GM12878 (cell line): ENCODE measurements at regions not wholly inside any gene's neighbourhood (a gene's known extent, or its start where the extent isn't known, plus 50 kb on each side); places are given as distances from the start of the nearest gene placed in this dataset.

ENCODE experiments used
- ATAC-seq: fragments of 200-7000 bp; cut with Tn5 transposase; 3 replicates; pipeline ENCODE4 v1.9.1; 2020; ENCODE audit warnings: mild to moderate bottlenecking, moderate library complexity
- BruUV-seq: library from RNA; stranded (reverse); fragments of 400-500 nt; replicated peaks from 2 replicates; lab custom pipeline; 2021; lab: Mats Ljungman, UMichigan
- CTCF ChIA-PET: fragments of 300-600 bp; sonication (Branson Sonifier 250); formaldehyde crosslinking; extraction: SDS; loops from one replicate; lab custom pipeline; 2021; ENCODE audit warnings: inconsistent platforms; lab: Yijun Ruan, JAX
- POLR2A ChIA-PET: fragments of 350-600 bp; formaldehyde crosslinking; extraction: SDS; loops from one replicate; lab custom pipeline; 2021; ENCODE audit warnings: inconsistent platforms; lab: Charles Lee
- RAD21 ChIA-PET: fragments of 300-600 bp; sonication (Branson Sonifier 250); formaldehyde crosslinking; loops from one replicate; lab custom pipeline; 2023; ENCODE audit warnings: antibody characterized with exemption; ENCODE audit not compliant: unreplicated experiment; lab: Charles Lee
- SMC1A ChIA-PET: fragments of 300-600 bp; sonication (Branson Sonifier 250); formaldehyde crosslinking; loops from one replicate; lab custom pipeline; 2023; ENCODE audit not compliant: unreplicated experiment, uncharacterized antibody; lab: Charles Lee
- DNase-seq: peaks from one replicate; pipeline ENCODE4 v3.0.0-alpha.2; 2011; ENCODE audit warnings: low read depth, low spot score
- FAIRE-seq: peaks from 3 replicates; lab custom pipeline; 2011; peaks lifted over from hg19 to GRCh38; lab: Jason Lieb, UNC
- H2AFZ ChIP-seq: 2 replicates; pipeline ENCODE4 v1.6.0; 2011; ENCODE audit warnings: low read depth, low read length, control low read depth; ENCODE audit not compliant: control insufficient read depth
- H3K27ac ChIP-seq: 2 replicates; pipeline ENCODE4 v1.5.1; 2011; ENCODE audit warnings: control low read depth; ENCODE audit not compliant: control insufficient read depth, insufficient read depth
- H3K27me3 ChIP-seq, 2 experiments: replicated peaks in 1 of 2; 2 replicates each; pipeline versions ENCODE4 v1.6.0 to v1.6.1; 2011; ENCODE audit warnings: low read length in 1 of 2; ENCODE audit not compliant: control insufficient read depth in 2 of 2, insufficient read depth in 2 of 2
- H3K36me3 ChIP-seq, 2 experiments: 2 replicates each; pipeline ENCODE4 v1.5.1; 2011; ENCODE audit warnings: low read length in 1 of 2; ENCODE audit not compliant: control insufficient read depth in 2 of 2, insufficient read depth in 2 of 2
- H3K4me1 ChIP-seq: 2 replicates; pipeline ENCODE4 v1.6.1; 2011; ENCODE audit warnings: mild to moderate bottlenecking, low read length, moderate library complexity, mixed read lengths; ENCODE audit not compliant: control insufficient read depth, insufficient read depth
- H3K4me2 ChIP-seq: 2 replicates; pipeline ENCODE4 v1.6.0; 2011; ENCODE audit warnings: control low read depth; ENCODE audit not compliant: control insufficient read depth, insufficient read depth
- H3K4me3 ChIP-seq: fragments of 200-600 bp; sonication (generic); 2 replicates; pipeline ENCODE4 v1.5.1; 2016
- H3K79me2 ChIP-seq: 2 replicates; pipeline ENCODE4 v1.6.0; 2011; ENCODE audit warnings: low read length; ENCODE audit not compliant: control insufficient read depth, insufficient read depth
- H3K9ac ChIP-seq: 2 replicates; pipeline ENCODE4 v1.8.0; 2011; ENCODE audit warnings: low read length, control low read depth, mixed read lengths; ENCODE audit not compliant: control insufficient read depth, insufficient read depth
- H3K9me3 ChIP-seq: replicated peaks from 3 replicates; pipeline ENCODE4 v1.5.1; 2011; ENCODE audit warnings: mild to moderate bottlenecking, low read length; ENCODE audit not compliant: control insufficient read depth, insufficient read depth
- H4K20me1 ChIP-seq: 2 replicates; pipeline ENCODE4 v1.6.0; 2011; ENCODE audit not compliant: control insufficient read depth, insufficient read depth
- NFIC ChIP-seq: IDR thresholded peaks from 2 replicates; pipeline ENCODE4 v1.6.1; 2012; ENCODE audit warnings: low read depth, mild to moderate bottlenecking, inconsistent platforms, low read length, moderate library complexity
- ZNF687 ChIP-seq: fragments of 450-650 bp; IDR thresholded peaks from 2 replicates; pipeline ENCODE4 v1.6.1; 2017; ENCODE audit warnings: mild to moderate bottlenecking, moderate library complexity
- WGBS: methylation state at CpG from one replicate; pipeline ENCODE4 v1.1.6; 2016; ENCODE audit warnings: low lambda C conversion rate; ENCODE audit not compliant: insufficient replicate concordance, insufficient coverage; ENCODE audit errors: missing lambda C conversion rate; 5-methylcytosine and 5-hydroxymethylcytosine counted together
- in situ Hi-C: fragments of 300-500 bp; cut with MboI; formaldehyde crosslinking; loops from 9 replicates; pipeline ENCODE4 v1.14.3; 2018; ENCODE audit warnings: mixed read lengths
- intact Hi-C: fragments of 100-400 bp; cut with micrococcal nuclease; formaldehyde crosslinking; loops from one replicate; pipeline ENCODE4 v1.14.2; 2022; ENCODE audit not compliant: unreplicated experiment
- TF ChIP-seq, protein P1 (sequence below): fragments of 450-650 bp; IDR thresholded peaks from 2 replicates; pipeline ENCODE4 v1.6.1; 2016; ENCODE audit warnings: mild to moderate bottlenecking

DNA sequence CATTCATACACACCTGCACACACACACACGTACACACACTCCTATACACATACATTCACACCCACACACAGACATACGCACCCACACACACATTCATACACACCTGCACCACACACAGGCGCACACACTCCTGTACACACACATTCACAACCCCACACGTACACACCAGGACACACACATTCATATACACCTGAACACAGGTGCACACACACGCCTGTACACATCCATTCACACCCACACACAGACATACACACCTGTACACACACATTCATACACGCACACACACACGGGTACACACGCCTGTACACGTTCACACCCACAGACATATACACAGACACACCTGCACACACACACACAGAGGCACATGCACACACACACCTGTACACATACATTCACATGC is 53.0 kb upstream of the PPP2R3B start:
- no peaks in the 10 kb centered on the region for H3K36me3 ChIP-seq
- BruUV-seq, result no TSS peak
- no peak overlapping the region for H3K4me2 ChIP-seq
- H3K27me3 ChIP-seq, result no peaks in the 10 kb centered on the region
- H3K4me3 ChIP-seq, result no peak overlapping the region
- intact Hi-C loops (no loop called here), in situ Hi-C loops (no loop called here)
- RAD21 ChIA-PET, result no interaction called here
- 65% methylated on average over 9 of the region's 9 CpGs for WGBS
- FAIRE-seq, result no peak
- no peak for DNase-seq
- no peaks in the 10 kb centered on the region; the same call in 2 of the 3 replicates for H3K9me3 ChIP-seq
- no peaks in the 10 kb centered on the region for H3K4me1 ChIP-seq
- SMC1A ChIA-PET, result no interaction called here
- no peak overlapping the region for H3K9ac ChIP-seq
- ATAC-seq, result no peak
- TF ChIP-seq NFIC, result no peak
- no peak for TF ChIP-seq ZNF687
- TF ChIP-seq, protein P1, sequence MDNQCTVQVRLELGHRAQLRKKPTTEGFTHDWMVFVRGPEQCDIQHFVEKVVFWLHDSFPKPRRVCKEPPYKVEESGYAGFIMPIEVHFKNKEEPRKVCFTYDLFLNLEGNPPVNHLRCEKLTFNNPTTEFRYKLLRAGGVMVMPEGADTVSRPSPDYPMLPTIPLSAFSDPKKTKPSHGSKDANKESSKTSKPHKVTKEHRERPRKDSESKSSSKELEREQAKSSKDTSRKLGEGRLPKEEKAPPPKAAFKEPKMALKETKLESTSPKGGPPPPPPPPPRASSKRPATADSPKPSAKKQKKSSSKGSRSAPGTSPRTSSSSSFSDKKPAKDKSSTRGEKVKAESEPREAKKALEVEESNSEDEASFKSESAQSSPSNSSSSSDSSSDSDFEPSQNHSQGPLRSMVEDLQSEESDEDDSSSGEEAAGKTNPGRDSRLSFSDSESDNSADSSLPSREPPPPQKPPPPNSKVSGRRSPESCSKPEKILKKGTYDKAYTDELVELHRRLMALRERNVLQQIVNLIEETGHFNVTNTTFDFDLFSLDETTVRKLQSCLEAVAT, result no peak
- CTCF ChIA-PET, result no interaction called here
- no peak overlapping the region for H2AFZ ChIP-seq
- no peaks in the 10 kb centered on the region for H3K79me2 ChIP-seq
- H4K20me1 ChIP-seq, result no peaks in the 10 kb centered on the region
- H3K27ac ChIP-seq, result no peak overlapping the region
- POLR2A ChIA-PET, result no interaction called here
